NCI-H1694 (cell line): ENCODE measurements at regions not wholly inside any gene's neighbourhood (a gene's known extent, or its start where the extent isn't known, plus 50 kb on each side); places are given as distances from the start of the nearest gene placed in this dataset.

Source experiments
- DNase-seq: peaks from one replicate; lab custom pipeline; 2025; lab: John Stamatoyannopoulos, UW

GRCh38 chr6:3643921-3644738 lies 107.4 kb downstream of the PXDC1 start:
- no peak for DNase-seq

- DNase-seq = no peak
Observed at GRCh38 chr6:3640868-3641267, 110.6 kb downstream of the PXDC1 start.

GRCh38 chr6:3638662-3639061 lies 112.9 kb downstream of the PXDC1 start:
- no peak for DNase-seq

GRCh38 chr6:3636060-3636459 lies 115.5 kb downstream of the PXDC1 start:
- DNase-seq = no peak

GRCh38 chr6:3635482-3635881 lies 116.0 kb downstream of the PXDC1 start:
- no peak for DNase-seq

GRCh38 chr6:3634280-3634816 lies 117.2 kb downstream of the PXDC1 start:
- DNase-seq = no peak

- DNase-seq = no peak
Observed at GRCh38 chr6:3633711-3634110, 117.8 kb downstream of the PXDC1 start.

- no peak for DNase-seq
Observed at GRCh38 chr6:3631877-3632276, 119.6 kb downstream of the PXDC1 start.

GRCh38 chr6:3631186-3631585 lies 120.3 kb downstream of the PXDC1 start:
- no peak for DNase-seq

- no peak for DNase-seq
Observed at GRCh38 chr6:3630258-3630835, 121.2 kb downstream of the PXDC1 start.

GRCh38 chr6:3627956-3628835 lies 123.3 kb downstream of the PXDC1 start:
- no peak for DNase-seq

GRCh38 chr6:3627501-3627900 lies 124.0 kb downstream of the PXDC1 start:
- DNase-seq = no peak

- DNase-seq = no peak
Observed at GRCh38 chr6:3625980-3626563, 125.4 kb downstream of the PXDC1 start.

GRCh38 chr6:3625149-3625979 lies 126.1 kb downstream of the PXDC1 start:
- DNase-seq = no peak

- DNase-seq = no peak
Observed at GRCh38 chr6:3624250-3625136, 127.0 kb downstream of the PXDC1 start.

- DNase-seq = no peak
Observed at GRCh38 chr6:3623451-3624249, 127.9 kb downstream of the PXDC1 start.

- DNase-seq = no peak
Observed at GRCh38 chr6:3621411-3621810, 130.1 kb downstream of the PXDC1 start.

- no peak for DNase-seq
Observed at GRCh38 chr6:3620937-3621336, 130.6 kb downstream of the PXDC1 start.

- DNase-seq = no peak
Observed at GRCh38 chr6:3620389-3620788, 131.1 kb downstream of the PXDC1 start.
